H1 (cell line): ENCODE measurements at regions not wholly inside any gene's neighbourhood (a gene's known extent, or its start where the extent isn't known, plus 50 kb on each side); places are given as distances from the start of the nearest gene placed in this dataset.

Experiments used
- EP300 ChIP-seq, 2 experiments: IDR thresholded peaks; 1 replicate in 1 of 2; 2 replicates in 1 of 2; pipeline ENCODE4 v1.6.1; 2011 to 2012; ENCODE audit warnings: low read depth in 2 of 2, low read length in 2 of 2, mild to moderate bottlenecking in 2 of 2, borderline replicate concordance in 1 of 2, inconsistent platforms in 1 of 2, moderate library complexity in 1 of 2
- HDAC2 ChIP-seq, 2 experiments: fragments of 300-600 bp in 1 of 2; sonication (generic) in 1 of 2; IDR thresholded peaks; 2 replicates each; pipeline ENCODE4 v1.6.1; 2011 to 2012; ENCODE audit warnings: low read depth in 2 of 2, low read length in 2 of 2, mild to moderate bottlenecking in 2 of 2, moderate library complexity in 2 of 2, borderline replicate concordance in 1 of 2, inconsistent platforms in 1 of 2
- POU5F1 ChIP-seq: IDR thresholded peaks from 2 replicates; pipeline ENCODE4 v1.6.1; 2011; ENCODE audit warnings: low read depth, mild to moderate bottlenecking, low read length, moderate library complexity
- RBBP5 ChIP-seq: IDR thresholded peaks from 2 replicates; pipeline ENCODE4 v1.7.1; 2012; ENCODE audit warnings: low read depth, mild to moderate bottlenecking, inconsistent platforms, low read length, moderate library complexity, borderline replicate concordance
- SIRT6 ChIP-seq: IDR thresholded peaks from one replicate; pipeline ENCODE4 v1.7.1; 2012; ENCODE audit warnings: low read length, inconsistent platforms

- no peak for TF ChIP-seq POU5F1
- no peak for TF ChIP-seq SIRT6
- no peak for TF ChIP-seq EP300 (IDR thresholded peaks at IDR 0.05; ENCODE audit: borderline replicate concordance in 1 of 2, low read depth in 2 of 2, low read length in 2 of 2)
- TF ChIP-seq RBBP5, result no peak
- no peak for TF ChIP-seq HDAC2 (IDR thresholded peaks at IDR 0.05; ENCODE audit: borderline replicate concordance in 1 of 2, low read depth in 2 of 2, low read length in 2 of 2)
Measured at GRCh38 chr5:121164632-121165031, 687.0 kb upstream of the FTMT start (continued).
